CD4-positive, alpha-beta T cell (primary cell): ENCODE measurements at regions not wholly inside any gene's neighbourhood (a gene's known extent, or its start where the extent isn't known, plus 50 kb on each side); places are given as distances from the start of the nearest gene placed in this dataset.

Experiments used
- ATAC-seq: fragments of 200-7000 bp; cut with Tn5 transposase; one replicate; pipeline ENCODE4 v1.10.0; 2022; ENCODE audit warnings: mild to moderate bottlenecking; ENCODE audit not compliant: poor library complexity
- CTCF ChIA-PET: fragments of 350-600 bp; sonication (Branson Sonifier 250); formaldehyde crosslinking; loops from one replicate; lab custom pipeline; 2021; ENCODE audit warnings: antibody characterized with exemption, inconsistent platforms; lab: Charles Lee
- POLR2A ChIA-PET: fragments of 350-600 bp; sonication (Branson Sonifier 250); formaldehyde crosslinking; loops from one replicate; lab custom pipeline; 2021; ENCODE audit warnings: antibody characterized with exemption, inconsistent platforms; lab: Charles Lee
- DNase-seq, 14 experiments: peaks; one replicate each; pipeline ENCODE4 v3.0.0-alpha.2; 2013 to 2020; ENCODE audit warnings: mixed read lengths in 2 of 14
- H3K27ac ChIP-seq, 2 donors: one replicate each; pipeline versions ENCODE4 v1.5.1 to v1.7.0; 2013; ENCODE audit warnings: low read length in 2 of 2, low read depth in 1 of 2, mild to moderate bottlenecking in 1 of 2
- H3K27me3 ChIP-seq, 2 experiments: 1 replicate in 1 of 2; 2 replicates in 1 of 2; pipeline versions ENCODE4 v1.6.1 to v1.7.0; 2013; ENCODE audit warnings: low read length in 2 of 2, control low read depth in 1 of 2, mild to moderate bottlenecking in 1 of 2, moderate library complexity in 1 of 2; ENCODE audit not compliant: insufficient read depth in 2 of 2, control insufficient read depth in 1 of 2
- H3K36me3 ChIP-seq: one replicate; pipeline ENCODE4 v1.6.1; 2013; ENCODE audit warnings: low read length, control low read depth; ENCODE audit not compliant: insufficient read depth
- H3K4me1 ChIP-seq: one replicate; pipeline ENCODE4 v1.6.1; 2013; ENCODE audit warnings: low read length, control low read depth; ENCODE audit not compliant: insufficient read depth
- H3K4me3 ChIP-seq: one replicate; pipeline ENCODE4 v1.5.1; 2013; ENCODE audit warnings: mild to moderate bottlenecking, low read length, moderate library complexity
- H3K9me3 ChIP-seq, 2 experiments: 1 replicate in 1 of 2; 2 replicates in 1 of 2; pipeline versions ENCODE4 v1.6.1 to v1.7.0; 2013; ENCODE audit warnings: low read length in 2 of 2, mild to moderate bottlenecking in 2 of 2, control low read depth in 1 of 2, moderate library complexity in 1 of 2; ENCODE audit not compliant: control insufficient read depth in 1 of 2, insufficient read depth in 1 of 2
- H3K27ac Mint-ChIP-seq: one replicate; pipeline ENCODE4 v1.8.0; 2020; ENCODE audit warnings: mixed read lengths
- H3K27me3 Mint-ChIP-seq: one replicate; pipeline ENCODE4 v1.8.0; 2021; ENCODE audit warnings: mixed read lengths
- H3K36me3 Mint-ChIP-seq: one replicate; pipeline ENCODE4 v1.8.0; 2021; ENCODE audit warnings: low read depth, mixed read lengths
- H3K4me1 Mint-ChIP-seq: one replicate; pipeline ENCODE4 v1.8.0; 2021; ENCODE audit warnings: low read depth, mixed read lengths
- H3K4me3 Mint-ChIP-seq: one replicate; pipeline ENCODE4 v1.8.0; 2020; ENCODE audit warnings: mild to moderate bottlenecking, mixed read lengths
- H3K9me3 Mint-ChIP-seq: one replicate; pipeline ENCODE4 v1.8.0; 2020; ENCODE audit warnings: mixed read lengths
- intact Hi-C, 2 experiments: fragments of 100-400 bp; cut with DNase I in 1 of 2; cut with micrococcal nuclease in 1 of 2; formaldehyde crosslinking; loops; one replicate each; pipeline versions ENCODE4 v1.15.1 to v1.9.0; 2023 to 2025; cut with DNase I, micrococcal nuclease
- TF ChIP-seq, protein P1 (sequence below): fragments of 200-600 bp; IDR thresholded peaks from one replicate; pipeline ENCODE4 v1.8.0; 2022; ENCODE audit warnings: antibody characterized with exemption, mild to moderate bottlenecking

DNA sequence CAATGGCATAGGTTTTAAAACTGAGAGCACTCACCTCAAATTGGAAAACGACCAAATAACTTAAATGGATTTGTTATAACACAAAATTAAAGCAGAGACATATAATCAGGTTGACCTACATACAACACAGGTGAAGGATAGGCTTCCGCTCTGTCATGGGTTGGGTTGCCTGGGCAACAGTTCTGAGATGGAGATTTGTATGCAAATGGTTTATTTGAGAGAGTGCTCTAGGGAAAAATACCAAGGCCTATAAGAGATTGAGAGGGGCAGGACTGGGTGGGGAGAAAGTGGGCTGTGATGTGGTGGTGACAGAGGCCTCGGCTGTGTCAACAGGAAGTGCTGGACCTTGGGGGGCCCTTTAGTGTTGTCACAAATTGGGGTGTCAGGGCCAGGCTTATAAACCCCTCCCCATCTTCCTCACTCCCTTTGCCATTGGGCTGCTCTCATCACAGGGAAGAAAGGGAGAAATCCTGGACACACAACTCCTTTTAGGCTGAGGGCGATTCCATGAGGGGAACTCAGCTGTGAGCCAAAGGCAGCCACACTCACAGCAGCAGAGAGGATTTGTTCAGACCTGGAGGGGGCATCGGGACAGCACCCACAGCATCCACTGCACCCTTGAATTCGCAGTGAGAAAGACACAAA is 105.4 kb upstream of the LYZL1 start:
- no peak for ATAC-seq
- Histone ChIP-seq H3K9me3 (no peaks in the 10 kb centered on the region), H3K4me1 (no peaks in the 10 kb centered on the region), H3K27me3 (peaks cover 0 to 6% of the 10 kb centered on the region in 2 experiments), H3K36me3 (no peaks in the 10 kb centered on the region), H3K4me3 (no peak overlapping the region), H3K27ac (no peak overlapping the region)
- CTCF ChIA-PET: no interaction called here
- POLR2A ChIA-PET: no interaction called here
- H3K4me3 Mint-ChIP-seq: no peak overlapping the region
- TF ChIP-seq, protein P1, sequence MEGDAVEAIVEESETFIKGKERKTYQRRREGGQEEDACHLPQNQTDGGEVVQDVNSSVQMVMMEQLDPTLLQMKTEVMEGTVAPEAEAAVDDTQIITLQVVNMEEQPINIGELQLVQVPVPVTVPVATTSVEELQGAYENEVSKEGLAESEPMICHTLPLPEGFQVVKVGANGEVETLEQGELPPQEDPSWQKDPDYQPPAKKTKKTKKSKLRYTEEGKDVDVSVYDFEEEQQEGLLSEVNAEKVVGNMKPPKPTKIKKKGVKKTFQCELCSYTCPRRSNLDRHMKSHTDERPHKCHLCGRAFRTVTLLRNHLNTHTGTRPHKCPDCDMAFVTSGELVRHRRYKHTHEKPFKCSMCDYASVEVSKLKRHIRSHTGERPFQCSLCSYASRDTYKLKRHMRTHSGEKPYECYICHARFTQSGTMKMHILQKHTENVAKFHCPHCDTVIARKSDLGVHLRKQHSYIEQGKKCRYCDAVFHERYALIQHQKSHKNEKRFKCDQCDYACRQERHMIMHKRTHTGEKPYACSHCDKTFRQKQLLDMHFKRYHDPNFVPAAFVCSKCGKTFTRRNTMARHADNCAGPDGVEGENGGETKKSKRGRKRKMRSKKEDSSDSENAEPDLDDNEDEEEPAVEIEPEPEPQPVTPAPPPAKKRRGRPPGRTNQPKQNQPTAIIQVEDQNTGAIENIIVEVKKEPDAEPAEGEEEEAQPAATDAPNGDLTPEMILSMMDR: no peak
- no peaks in the 10 kb centered on the region for H3K36me3 Mint-ChIP-seq
- no peak for DNase-seq
- no peaks in the 10 kb centered on the region for H3K9me3 Mint-ChIP-seq
- intact Hi-C loops: no loop called here
- H3K27me3 Mint-ChIP-seq: peaks cover 14% of the 10 kb centered on the region
- no peaks in the 10 kb centered on the region for H3K4me1 Mint-ChIP-seq
- H3K27ac Mint-ChIP-seq: no peak overlapping the region

DNA sequence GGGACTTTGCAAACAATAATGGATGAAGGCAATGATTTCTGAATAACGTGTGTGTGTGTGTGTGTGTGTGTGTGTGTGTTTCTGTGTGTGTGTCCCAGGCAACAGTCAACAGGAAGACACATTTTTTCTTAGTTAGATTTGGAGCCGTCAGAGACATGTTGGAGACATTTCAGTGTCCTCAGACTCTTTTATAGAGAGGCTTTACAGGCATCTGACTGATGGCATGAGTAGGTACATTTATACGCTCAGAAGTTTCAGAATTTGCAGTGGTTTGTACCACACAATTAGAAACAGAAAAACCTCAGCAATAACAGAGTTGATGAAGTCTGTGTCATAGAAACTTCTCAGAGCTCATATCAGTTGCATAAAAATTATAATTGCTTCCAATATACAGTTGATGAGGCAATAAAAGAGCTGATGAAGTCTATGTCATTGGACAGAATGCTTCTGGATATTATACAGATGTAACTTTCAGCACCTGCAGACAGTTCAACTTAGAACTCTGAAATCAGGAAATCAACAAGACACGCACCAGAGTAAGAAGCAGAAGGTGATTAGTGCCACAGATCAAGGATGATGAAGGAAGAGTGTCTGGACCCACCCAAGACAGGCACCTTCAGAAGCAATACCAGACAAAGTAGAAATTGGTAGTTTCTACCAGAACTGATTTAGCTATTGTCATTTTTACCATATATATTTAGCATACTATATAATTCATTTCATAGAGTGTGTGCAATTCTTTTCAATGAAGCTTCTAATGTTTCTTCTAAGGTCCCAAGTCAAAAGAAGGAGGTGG is 104.5 kb upstream of the LYZL1 start:
- TF ChIP-seq, protein P1: no peak
- ChIA-PET CTCF (no interaction called here), POLR2A (no interaction called here)
- H3K36me3 Mint-ChIP-seq: no peaks in the 10 kb centered on the region
- H3K4me1 Mint-ChIP-seq: no peaks in the 10 kb centered on the region
- Histone ChIP-seq H3K36me3 (no peaks in the 10 kb centered on the region), H3K27ac (no peak overlapping the region), H3K9me3 (no peaks in the 10 kb centered on the region), H3K4me1 (no peaks in the 10 kb centered on the region), H3K4me3 (no peak overlapping the region), H3K27me3 (peaks cover 0 to 10% of the 10 kb centered on the region in 2 experiments)
- DNase-seq: no peak
- H3K27me3 Mint-ChIP-seq: peaks cover 10% of the 10 kb centered on the region
- no peak overlapping the region for H3K27ac Mint-ChIP-seq
- H3K9me3 Mint-ChIP-seq: no peaks in the 10 kb centered on the region
- no peak overlapping the region for H3K4me3 Mint-ChIP-seq
- intact Hi-C loops: no loop called here
- no peak for ATAC-seq

DNA sequence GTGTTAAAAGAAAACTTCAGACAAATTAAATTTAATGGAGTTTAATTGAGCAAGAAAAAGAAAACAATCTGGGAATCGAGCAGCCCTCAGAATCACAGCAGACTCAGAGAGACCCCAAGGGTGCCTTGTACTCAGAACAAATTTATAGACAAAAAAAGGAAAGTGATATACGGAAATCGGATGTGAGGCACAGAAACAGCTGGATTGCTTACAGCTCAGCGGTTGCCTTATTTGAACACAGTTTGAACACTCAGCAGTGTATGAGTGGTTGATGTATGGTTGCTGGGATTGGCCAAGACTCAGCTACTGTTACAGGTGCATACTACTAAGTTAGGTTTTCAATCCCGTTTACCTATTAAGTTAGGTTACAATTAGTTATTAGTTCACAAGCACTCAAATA is 103.8 kb upstream of the LYZL1 start:
- Histone ChIP-seq H3K27me3 (peaks cover 0 to 10% of the 10 kb centered on the region in 2 experiments), H3K27ac (no peak overlapping the region), H3K36me3 (no peaks in the 10 kb centered on the region), H3K4me3 (no peak overlapping the region), H3K9me3 (no peaks in the 10 kb centered on the region), H3K4me1 (no peaks in the 10 kb centered on the region)
- TF ChIP-seq, protein P1: no peak
- Mint-ChIP-seq H3K27ac (no peak overlapping the region), H3K9me3 (no peaks in the 10 kb centered on the region), H3K36me3 (no peaks in the 10 kb centered on the region), H3K4me1 (no peaks in the 10 kb centered on the region), H3K4me3 (no peak overlapping the region), H3K27me3 (peaks cover 10% of the 10 kb centered on the region)
- intact Hi-C loops: no loop called here
- ATAC-seq: no peak
- CTCF ChIA-PET: no interaction called here
- POLR2A ChIA-PET: no interaction called here
- no peak for DNase-seq
